ENCODE measurements at regions not wholly inside any gene's neighbourhood (a gene's known extent, or its start where the extent isn't known, plus 50 kb on each side); places are given as distances from the start of the nearest gene placed in this dataset.

DNA sequence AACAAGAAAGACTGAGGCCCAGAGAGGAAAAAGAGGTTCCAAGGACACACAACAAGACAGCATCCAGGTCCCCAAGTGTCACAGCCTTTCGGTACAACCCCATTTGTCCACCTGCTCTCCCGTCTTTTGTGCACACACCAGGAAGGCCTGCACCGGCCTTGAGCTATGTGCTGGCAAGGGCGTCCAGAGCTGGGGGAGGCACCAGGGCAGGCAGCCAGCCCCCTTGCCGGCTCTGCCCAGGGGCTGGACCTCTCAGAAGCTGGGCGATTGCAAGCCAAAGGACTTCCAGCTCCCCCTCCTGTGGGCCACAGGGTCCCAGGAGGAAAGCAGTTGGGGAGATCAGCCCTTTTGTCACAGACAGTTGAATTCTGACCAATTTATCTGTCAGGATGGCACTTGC is 210.5 kb downstream of the MN1 start:
- no peak for DNase-seq (ENCODE audit: extremely low read depth, insufficient read length)
- Histone ChIP-seq H3K4me3 (replicated peaks; ENCODE audit: low read depth, low read length) (no peak overlapping the region), H3K27me3 (replicated peaks; ENCODE audit: control insufficient read depth, insufficient read depth, low read length) (no peaks in the 10 kb centered on the region), H3K36me3 (ENCODE audit: control insufficient read depth, insufficient read depth, low read length) (no peaks in the 10 kb centered on the region)
- no peak for TF ChIP-seq CTCF (IDR thresholded peaks at IDR 0.05; ENCODE audit: insufficient read depth, low read length, poor library complexity, severe bottlenecking)

DNA sequence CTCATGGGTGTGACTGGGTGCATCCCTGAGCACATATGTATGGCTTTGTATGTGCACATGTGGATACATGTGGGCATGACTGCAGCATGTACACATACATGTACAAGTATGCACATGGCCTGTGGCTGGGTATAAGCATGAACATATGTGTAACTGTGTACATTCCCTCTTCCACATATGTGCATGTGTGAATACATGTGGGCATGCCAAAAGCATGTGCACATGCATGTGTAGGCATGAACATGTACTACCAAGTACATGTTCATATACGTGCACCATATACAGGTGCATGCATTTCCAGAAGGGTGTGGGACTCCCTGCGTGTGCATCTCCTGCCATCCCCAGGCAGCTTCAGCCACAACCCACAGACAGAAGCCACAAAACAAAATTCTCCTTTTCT is 208.2 kb downstream of the MN1 start:
- DNase-seq (ENCODE audit: extremely low read depth, insufficient read length) = no peak
- H3K36me3 ChIP-seq (ENCODE audit: control insufficient read depth, insufficient read depth, low read length) = no peaks in the 10 kb centered on the region
- TF ChIP-seq CTCF (IDR thresholded peaks at IDR 0.05; ENCODE audit: insufficient read depth, low read length, poor library complexity, severe bottlenecking) = no peak
- H3K27me3 ChIP-seq (replicated peaks; ENCODE audit: control insufficient read depth, insufficient read depth, low read length) = no peaks in the 10 kb centered on the region; the same call in 1 of the 2 replicates
- no peak overlapping the region for H3K4me3 ChIP-seq (replicated peaks; ENCODE audit: low read depth, low read length)

- no peaks in the 10 kb centered on the region for H3K36me3 ChIP-seq (ENCODE audit: control insufficient read depth, insufficient read depth, low read length)
- TF ChIP-seq CTCF (IDR thresholded peaks at IDR 0.05; ENCODE audit: insufficient read depth, low read length, poor library complexity, severe bottlenecking) = no peak
- no peak overlapping the region for H3K4me3 ChIP-seq (replicated peaks; ENCODE audit: low read depth, low read length)
- DNase-seq (ENCODE audit: extremely low read depth, insufficient read length) = no peak
- no peaks in the 10 kb centered on the region; the same call in 1 of the 2 replicates for H3K27me3 ChIP-seq (replicated peaks; ENCODE audit: control insufficient read depth, insufficient read depth, low read length)
Measured at GRCh38 chr22:27594020-27594419, 207.5 kb downstream of the MN1 start.

DNA sequence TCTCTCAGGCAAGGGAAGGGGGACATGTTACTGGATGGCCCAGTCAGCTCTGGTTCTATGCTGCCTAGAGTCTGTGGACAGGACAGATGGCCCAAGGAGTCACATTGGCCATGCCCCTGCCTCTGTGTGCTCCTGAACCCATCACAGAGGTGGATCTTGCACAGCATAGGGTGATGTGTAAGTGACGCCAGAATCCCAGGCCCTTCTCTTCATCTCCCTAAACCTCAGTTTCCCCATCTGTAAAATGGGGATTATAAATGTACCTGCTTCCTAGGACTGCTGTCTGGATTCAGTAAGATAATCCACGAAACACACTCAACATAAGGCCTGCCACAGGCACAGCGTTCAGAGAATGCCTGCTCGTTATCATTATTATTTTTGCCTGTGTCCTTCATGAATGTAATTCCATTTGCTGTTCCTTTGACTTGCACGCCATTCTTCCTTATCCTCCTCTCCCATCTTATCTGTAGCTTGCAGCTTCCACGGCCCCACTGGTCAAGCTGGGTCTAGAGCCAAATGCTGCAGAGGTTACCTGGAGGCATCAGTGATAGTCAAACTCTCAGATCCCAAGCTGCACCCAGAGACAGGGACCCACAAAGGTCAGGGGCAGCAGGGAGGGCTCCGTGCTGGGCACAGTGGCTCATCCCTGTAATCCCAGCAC is 207.0 kb downstream of the MN1 start:
- TF ChIP-seq CTCF (IDR thresholded peaks at IDR 0.05; ENCODE audit: insufficient read depth, low read length, poor library complexity, severe bottlenecking) = no peak
- Histone ChIP-seq H3K27me3 (replicated peaks; ENCODE audit: control insufficient read depth, insufficient read depth, low read length) (no peaks in the 10 kb centered on the region; the same call in 1 of the 2 replicates), H3K36me3 (ENCODE audit: control insufficient read depth, insufficient read depth, low read length) (no peaks in the 10 kb centered on the region), H3K4me3 (replicated peaks; ENCODE audit: low read depth, low read length) (no peak overlapping the region)
- no peak for DNase-seq (ENCODE audit: extremely low read depth, insufficient read length)

- Histone ChIP-seq H3K4me3 (replicated peaks; ENCODE audit: low read depth, low read length) (no peak overlapping the region), H3K27me3 (replicated peaks; ENCODE audit: control insufficient read depth, insufficient read depth, low read length) (no peaks in the 10 kb centered on the region; the same call in 1 of the 2 replicates), H3K36me3 (ENCODE audit: control insufficient read depth, insufficient read depth, low read length) (no peaks in the 10 kb centered on the region)
- DNase-seq (ENCODE audit: extremely low read depth, insufficient read length) = no peak
- TF ChIP-seq CTCF (IDR thresholded peaks at IDR 0.05; ENCODE audit: insufficient read depth, low read length, poor library complexity, severe bottlenecking) = no peak
Measured at GRCh38 chr22:27596133-27596870, 205.3 kb downstream of the MN1 start.

Measured in GM06990 (cell line).